GM12865 (cell line): ENCODE measurements at regions not wholly inside any gene's neighbourhood (a gene's known extent, or its start where the extent isn't known, plus 50 kb on each side); places are given as distances from the start of the nearest gene placed in this dataset.

Experiments
- DNase-seq: peaks from one replicate; pipeline ENCODE4 v3.0.0; 2010; ENCODE audit warnings: low read depth
- H3K4me3 ChIP-seq: 2 replicates; pipeline ENCODE4 v1.5.1; 2011; ENCODE audit warnings: mild to moderate bottlenecking, low read depth, low read length, control low read depth
- TF ChIP-seq, protein P1 (sequence below): IDR thresholded peaks from 2 replicates; pipeline ENCODE4 v1.5.1; 2011; ENCODE audit warnings: low read length, control low read depth, low read depth, inconsistent platforms; ENCODE audit not compliant: insufficient read depth; ENCODE audit errors: missing control alignments

DNA sequence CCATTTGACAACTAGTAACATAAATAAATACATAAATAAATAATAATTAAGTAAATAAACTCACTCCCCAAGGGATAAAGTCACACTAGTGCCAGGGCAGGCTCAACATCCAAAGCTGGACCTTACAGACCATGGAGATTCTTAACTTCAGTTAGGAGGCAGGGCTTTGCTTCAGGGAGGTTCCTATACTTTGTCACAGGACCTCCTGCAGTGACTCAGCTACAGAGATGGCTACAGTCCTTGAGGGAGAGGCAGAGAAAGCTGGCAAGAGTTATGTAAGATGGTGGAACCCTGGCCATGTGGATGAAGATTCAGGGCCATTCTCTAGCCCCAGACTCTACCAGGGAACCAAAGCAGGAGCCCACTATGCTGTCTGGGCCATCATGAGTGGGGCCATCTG is 74.1 kb upstream of the CADM1 start:
- DNase-seq, result no peak
- TF ChIP-seq, protein P1, sequence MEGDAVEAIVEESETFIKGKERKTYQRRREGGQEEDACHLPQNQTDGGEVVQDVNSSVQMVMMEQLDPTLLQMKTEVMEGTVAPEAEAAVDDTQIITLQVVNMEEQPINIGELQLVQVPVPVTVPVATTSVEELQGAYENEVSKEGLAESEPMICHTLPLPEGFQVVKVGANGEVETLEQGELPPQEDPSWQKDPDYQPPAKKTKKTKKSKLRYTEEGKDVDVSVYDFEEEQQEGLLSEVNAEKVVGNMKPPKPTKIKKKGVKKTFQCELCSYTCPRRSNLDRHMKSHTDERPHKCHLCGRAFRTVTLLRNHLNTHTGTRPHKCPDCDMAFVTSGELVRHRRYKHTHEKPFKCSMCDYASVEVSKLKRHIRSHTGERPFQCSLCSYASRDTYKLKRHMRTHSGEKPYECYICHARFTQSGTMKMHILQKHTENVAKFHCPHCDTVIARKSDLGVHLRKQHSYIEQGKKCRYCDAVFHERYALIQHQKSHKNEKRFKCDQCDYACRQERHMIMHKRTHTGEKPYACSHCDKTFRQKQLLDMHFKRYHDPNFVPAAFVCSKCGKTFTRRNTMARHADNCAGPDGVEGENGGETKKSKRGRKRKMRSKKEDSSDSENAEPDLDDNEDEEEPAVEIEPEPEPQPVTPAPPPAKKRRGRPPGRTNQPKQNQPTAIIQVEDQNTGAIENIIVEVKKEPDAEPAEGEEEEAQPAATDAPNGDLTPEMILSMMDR, result no peak
- H3K4me3 ChIP-seq, result no peak overlapping the region

DNA sequence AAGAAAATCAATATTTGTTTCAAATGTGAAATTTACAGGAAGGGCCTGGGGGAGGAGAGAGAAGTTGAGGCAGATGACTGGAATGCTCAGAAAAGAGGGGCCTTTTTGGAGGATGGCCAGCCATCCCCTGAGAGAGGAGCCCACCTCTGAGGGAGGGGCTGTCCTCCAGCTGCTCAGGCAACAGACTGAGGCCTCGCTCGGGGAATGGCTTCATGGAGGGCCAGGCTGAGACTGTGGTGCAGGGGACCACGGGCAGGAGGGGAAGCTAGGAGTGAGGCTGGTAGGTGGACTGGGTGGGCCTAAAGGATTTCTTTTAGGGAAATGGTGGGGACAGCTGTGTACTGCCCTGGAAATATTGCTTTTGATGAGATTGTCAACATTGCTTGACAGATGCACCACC is 73.5 kb upstream of the CADM1 start:
- no peak for DNase-seq
- TF ChIP-seq, protein P1, result no peak

GRCh38 chr11:115576606-115577380 is 72.6 kb upstream of the CADM1 start:
- TF ChIP-seq, protein P1, result no peak
- no peak overlapping the region for H3K4me3 ChIP-seq
- DNase-seq, result no peak

More for the DNA sequence above, 73.5 kb upstream of the CADM1 start:
- no peak overlapping the region for H3K4me3 ChIP-seq

DNA sequence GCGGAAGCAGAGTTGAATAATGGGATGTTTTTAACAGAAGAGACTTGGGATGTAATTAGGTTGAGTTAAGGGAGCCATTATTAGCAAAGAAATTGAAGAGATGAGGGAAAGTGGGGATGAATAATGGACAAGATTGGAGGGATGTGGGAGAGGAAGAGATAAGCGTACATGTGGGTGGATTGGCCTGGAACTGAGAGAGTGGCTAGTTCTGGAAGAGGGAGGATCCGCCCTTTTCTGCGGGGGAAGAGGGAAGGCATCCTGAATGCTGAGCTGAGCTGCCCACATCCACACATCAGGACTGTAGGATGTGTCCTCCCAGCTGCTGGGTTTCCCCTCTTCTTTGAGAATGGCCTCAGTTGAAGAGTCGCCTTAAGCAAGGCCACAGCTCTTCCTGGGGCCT is 68.3 kb upstream of the CADM1 start:
- TF ChIP-seq, protein P1, result no peak
- no peak overlapping the region for H3K4me3 ChIP-seq
- no peak for DNase-seq

DNA sequence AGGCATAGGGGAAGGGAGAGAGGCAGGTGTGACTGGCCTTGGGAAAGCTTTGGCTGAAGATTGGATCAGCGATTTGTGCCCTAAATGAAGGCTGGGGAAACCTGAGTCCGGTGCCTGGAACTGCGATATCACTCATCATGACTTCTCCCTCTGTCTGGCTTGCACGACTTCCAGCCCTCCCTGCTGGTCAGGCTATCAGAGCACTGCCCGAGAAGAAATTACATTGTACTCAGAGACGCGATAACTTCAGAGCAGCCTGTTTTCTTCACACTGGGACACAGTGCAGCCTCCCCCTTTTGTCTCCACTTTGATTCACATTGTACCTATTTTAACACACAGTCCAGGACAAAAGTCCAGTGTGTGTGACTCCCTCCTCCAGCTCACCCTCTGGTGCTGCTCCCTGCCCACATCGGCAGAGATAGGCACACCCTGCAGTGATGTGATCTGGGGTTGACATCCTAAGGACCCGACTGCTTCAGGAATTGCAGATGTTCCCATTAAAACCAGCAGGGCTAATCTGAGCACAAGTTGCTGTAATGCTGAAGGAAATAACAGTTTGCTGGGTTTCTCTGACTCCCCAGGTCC is 62.1 kb upstream of the CADM1 start:
- no peak overlapping the region for H3K4me3 ChIP-seq
- TF ChIP-seq, protein P1, result no peak
- no peak for DNase-seq

- DNase-seq, result no peak
- TF ChIP-seq, protein P1, result no peak
These were observed 60.6 kb upstream of the CADM1 start for GRCh38 chr11:115564851-115565250.

GRCh38 chr11:115561116-115561515 is 56.9 kb upstream of the CADM1 start:
- H3K4me3 ChIP-seq, result no peak overlapping the region
- TF ChIP-seq, protein P1, result no peak
- DNase-seq, result no peak

More at GRCh38 chr11:115564851-115565250, 60.6 kb upstream of the CADM1 start:
- H3K4me3 ChIP-seq, result no peak overlapping the region
